Activated naive CD8-positive, alpha-beta T cell treated with anti-CD3 and anti-CD28 coated beads, Interleukin-2, amount 50 U/mL, for 24 hours (primary cell): ENCODE measurements at regions not wholly inside any gene's neighbourhood (a gene's known extent, or its start where the extent isn't known, plus 50 kb on each side); places are given as distances from the start of the nearest gene placed in this dataset.
"Not testable (repeated sequence)": the region's sequence is repeated elsewhere in the genome, so short reads cannot be mapped to it uniquely, and the experiment has no call there.

Source experiments
- ATAC-seq: fragments of 150-1000 bp; cut with Tn5 transposase; one replicate; pipeline ENCODE4 v1.10.0; 2021
- DNase-seq: peaks from one replicate; pipeline ENCODE4 v3.0.0; 2021
- H3K27ac Mint-ChIP-seq: one replicate; pipeline ENCODE4 v1.8.0; 2021; ENCODE audit warnings: mild to moderate bottlenecking, mixed read lengths
- H3K27me3 Mint-ChIP-seq: one replicate; pipeline ENCODE4 v1.8.0; 2021; ENCODE audit warnings: mixed read lengths
- H3K36me3 Mint-ChIP-seq: one replicate; pipeline ENCODE4 v1.8.0; 2021; ENCODE audit warnings: low read depth, mixed read lengths
- H3K4me1 Mint-ChIP-seq: one replicate; pipeline ENCODE4 v1.8.0; 2021; ENCODE audit warnings: mixed read lengths
- H3K4me3 Mint-ChIP-seq: one replicate; pipeline ENCODE4 v1.8.0; 2021; ENCODE audit warnings: mild to moderate bottlenecking, moderate library complexity, mixed read lengths
- H3K9me3 Mint-ChIP-seq: one replicate; pipeline ENCODE4 v1.8.0; 2021; ENCODE audit warnings: mixed read lengths

GRCh38 chr6:63452125-63452524 is 120.2 kb upstream of the LOC128125822 start:
- no peaks in the 10 kb centered on the region for H3K36me3 Mint-ChIP-seq
- peaks cover 4% of the 10 kb centered on the region for H3K9me3 Mint-ChIP-seq
- ATAC-seq, result no peak
- no peaks in the 10 kb centered on the region for H3K27me3 Mint-ChIP-seq
- no peaks in the 10 kb centered on the region for H3K4me1 Mint-ChIP-seq
- H3K27ac Mint-ChIP-seq, result no peak overlapping the region
- H3K4me3 Mint-ChIP-seq, result no peak overlapping the region
- DNase-seq, result no peak

- H3K36me3 Mint-ChIP-seq, result no peaks in the 10 kb centered on the region
- H3K4me1 Mint-ChIP-seq, result no peaks in the 10 kb centered on the region
- H3K27ac Mint-ChIP-seq, result no peak overlapping the region
Observed at GRCh38 chr6:63456734-63457133, 115.5 kb upstream of the LOC128125822 start.

GRCh38 chr6:63458480-63459115 is 113.7 kb upstream of the LOC128125822 start:
- Mint-ChIP-seq H3K4me1 (no peaks in the 10 kb centered on the region), H3K27ac (no peak overlapping the region), H3K4me3 (no peak overlapping the region), H3K9me3 (no peaks in the 10 kb centered on the region), H3K36me3 (no peaks in the 10 kb centered on the region), H3K27me3 (peaks cover 3% of the 10 kb centered on the region)
- ATAC-seq (no peak), DNase-seq (no peak)

More at GRCh38 chr6:63456734-63457133, 115.5 kb upstream of the LOC128125822 start:
- H3K27me3 Mint-ChIP-seq, result peaks cover 3% of the 10 kb centered on the region
- DNase-seq (no peak), ATAC-seq (no peak)
- H3K4me3 Mint-ChIP-seq, result no peak overlapping the region
- H3K9me3 Mint-ChIP-seq, result no peaks in the 10 kb centered on the region

GRCh38 chr6:63459814-63460213 is 112.5 kb upstream of the LOC128125822 start:
- no peak overlapping the region for H3K27ac Mint-ChIP-seq
- ATAC-seq, result no peak
- no peaks in the 10 kb centered on the region for H3K4me1 Mint-ChIP-seq

GRCh38 chr6:63460971-63461370 is 111.3 kb upstream of the LOC128125822 start:
- H3K4me3 Mint-ChIP-seq, result no peak overlapping the region
- no peak for ATAC-seq
- DNase-seq, result no peak
- no peaks in the 10 kb centered on the region for H3K9me3 Mint-ChIP-seq
- H3K27ac Mint-ChIP-seq, result no peak overlapping the region
- no peaks in the 10 kb centered on the region for H3K36me3 Mint-ChIP-seq
- H3K4me1 Mint-ChIP-seq, result no peaks in the 10 kb centered on the region
- H3K27me3 Mint-ChIP-seq, result peaks cover 3% of the 10 kb centered on the region

More at GRCh38 chr6:63459814-63460213, 112.5 kb upstream of the LOC128125822 start:
- no peak for DNase-seq
- no peak overlapping the region for H3K4me3 Mint-ChIP-seq
- no peaks in the 10 kb centered on the region for H3K9me3 Mint-ChIP-seq
- H3K36me3 Mint-ChIP-seq, result no peaks in the 10 kb centered on the region
- peaks cover 3% of the 10 kb centered on the region for H3K27me3 Mint-ChIP-seq

- Mint-ChIP-seq H3K36me3 (no peaks in the 10 kb centered on the region), H3K27ac (no peak overlapping the region), H3K4me1 (no peaks in the 10 kb centered on the region), H3K27me3 (peaks cover 3% of the 10 kb centered on the region), H3K9me3 (no peaks in the 10 kb centered on the region), H3K4me3 (no peak overlapping the region)
- ATAC-seq (no peak), DNase-seq (no peak)
Observed at GRCh38 chr6:63464060-63464459, 108.2 kb upstream of the LOC128125822 start.

GRCh38 chr6:63465750-63466149 is 106.5 kb upstream of the LOC128125822 start:
- DNase-seq (no peak), ATAC-seq (no peak)
- H3K4me1 Mint-ChIP-seq, result no peaks in the 10 kb centered on the region
- no peak overlapping the region for H3K4me3 Mint-ChIP-seq
- H3K27me3 Mint-ChIP-seq, result peaks cover 4% of the 10 kb centered on the region
- no peaks in the 10 kb centered on the region for H3K9me3 Mint-ChIP-seq
- no peak overlapping the region for H3K27ac Mint-ChIP-seq
- no peaks in the 10 kb centered on the region for H3K36me3 Mint-ChIP-seq

GRCh38 chr6:63466242-63466733 is 106.0 kb upstream of the LOC128125822 start:
- ATAC-seq, result no peak
- H3K36me3 Mint-ChIP-seq, result no peaks in the 10 kb centered on the region
- no peak overlapping the region for H3K4me3 Mint-ChIP-seq
- no peak overlapping the region for H3K27ac Mint-ChIP-seq
- H3K27me3 Mint-ChIP-seq, result peaks cover 3% of the 10 kb centered on the region
- no peaks in the 10 kb centered on the region for H3K4me1 Mint-ChIP-seq
- no peak for DNase-seq
- no peaks in the 10 kb centered on the region for H3K9me3 Mint-ChIP-seq

GRCh38 chr6:63467247-63467954 is 104.9 kb upstream of the LOC128125822 start:
- DNase-seq, result no peak
- Mint-ChIP-seq H3K9me3 (no peaks in the 10 kb centered on the region), H3K4me3 (no peak overlapping the region), H3K27ac (no peak overlapping the region), H3K27me3 (peaks cover 2% of the 10 kb centered on the region), H3K36me3 (no peaks in the 10 kb centered on the region), H3K4me1 (no peaks in the 10 kb centered on the region)
- ATAC-seq, result no peak

GRCh38 chr6:63471145-63471544 is 101.1 kb upstream of the LOC128125822 start:
- ATAC-seq, H3K36me3 Mint-ChIP-seq, H3K4me1 Mint-ChIP-seq, H3K9me3 Mint-ChIP-seq, H3K27me3 Mint-ChIP-seq, H3K4me3 Mint-ChIP-seq, DNase-seq, H3K27ac Mint-ChIP-seq: not testable (repeated sequence)

GRCh38 chr6:63471654-63472053 is 100.6 kb upstream of the LOC128125822 start:
- ATAC-seq (no peak), DNase-seq (no peak)
- Mint-ChIP-seq H3K27me3 (peaks cover 3% of the 10 kb centered on the region), H3K36me3 (no peaks in the 10 kb centered on the region), H3K9me3 (no peaks in the 10 kb centered on the region), H3K27ac (no peak overlapping the region), H3K4me1 (no peaks in the 10 kb centered on the region), H3K4me3 (no peak overlapping the region)

GRCh38 chr6:63475707-63476106 is 96.6 kb upstream of the LOC128125822 start:
- H3K4me1 Mint-ChIP-seq, result no peaks in the 10 kb centered on the region
- peaks cover 7% of the 10 kb centered on the region for H3K27me3 Mint-ChIP-seq
- ATAC-seq (no peak), DNase-seq (no peak)
- H3K4me3 Mint-ChIP-seq, result no peak overlapping the region
- H3K36me3 Mint-ChIP-seq, result no peaks in the 10 kb centered on the region
- H3K27ac Mint-ChIP-seq, result no peak overlapping the region
- no peaks in the 10 kb centered on the region for H3K9me3 Mint-ChIP-seq

GRCh38 chr6:63476302-63476701 is 96.0 kb upstream of the LOC128125822 start:
- Mint-ChIP-seq H3K27me3 (peaks cover 7% of the 10 kb centered on the region), H3K36me3 (no peaks in the 10 kb centered on the region), H3K27ac (no peak overlapping the region), H3K4me1 (no peaks in the 10 kb centered on the region), H3K4me3 (no peak overlapping the region), H3K9me3 (no peaks in the 10 kb centered on the region)
- DNase-seq (no peak), ATAC-seq (no peak)

- Mint-ChIP-seq H3K36me3 (no peaks in the 10 kb centered on the region), H3K4me3 (no peak overlapping the region), H3K9me3 (no peaks in the 10 kb centered on the region), H3K27me3 (peaks cover 7% of the 10 kb centered on the region), H3K4me1 (no peaks in the 10 kb centered on the region), H3K27ac (no peak overlapping the region)
- no peak for DNase-seq
- ATAC-seq, result no peak
Observed at GRCh38 chr6:63477422-63478040, 94.7 kb upstream of the LOC128125822 start.

GRCh38 chr6:63478734-63479133 is 93.5 kb upstream of the LOC128125822 start:
- DNase-seq (no peak), ATAC-seq (no peak)
- Mint-ChIP-seq H3K36me3 (no peaks in the 10 kb centered on the region), H3K27me3 (peaks cover 5% of the 10 kb centered on the region), H3K4me3 (no peak overlapping the region), H3K4me1 (no peaks in the 10 kb centered on the region), H3K27ac (no peak overlapping the region), H3K9me3 (no peaks in the 10 kb centered on the region)
